ENCODE measurements at regions not wholly inside any gene's neighbourhood (a gene's known extent, or its start where the extent isn't known, plus 50 kb on each side); places are given as distances from the start of the nearest gene placed in this dataset.
"Not testable (repeated sequence)": the region's sequence is repeated elsewhere in the genome, so short reads cannot be mapped to it uniquely, and the experiment has no call there.

- not testable (repeated sequence) for DNase-seq (ENCODE audit: low read depth); H3K4me3 ChIP-seq (ENCODE audit: low read depth, low read length)
Observed at GRCh38 chr7:56697058-56697457, 435.2 kb downstream of the ZNF479 start.

- DNase-seq (ENCODE audit: low read depth), result no peak
- no peak overlapping the region for H3K4me3 ChIP-seq (ENCODE audit: low read depth, low read length)
Observed at GRCh38 chr7:56686276-56686859, 445.9 kb downstream of the ZNF479 start.

GRCh38 chr7:56639173-56639746 lies 493.0 kb downstream of the ZNF479 start:
- H3K4me3 ChIP-seq (ENCODE audit: low read depth, low read length), result no peak overlapping the region
- DNase-seq (ENCODE audit: low read depth), result no peak

DNA sequence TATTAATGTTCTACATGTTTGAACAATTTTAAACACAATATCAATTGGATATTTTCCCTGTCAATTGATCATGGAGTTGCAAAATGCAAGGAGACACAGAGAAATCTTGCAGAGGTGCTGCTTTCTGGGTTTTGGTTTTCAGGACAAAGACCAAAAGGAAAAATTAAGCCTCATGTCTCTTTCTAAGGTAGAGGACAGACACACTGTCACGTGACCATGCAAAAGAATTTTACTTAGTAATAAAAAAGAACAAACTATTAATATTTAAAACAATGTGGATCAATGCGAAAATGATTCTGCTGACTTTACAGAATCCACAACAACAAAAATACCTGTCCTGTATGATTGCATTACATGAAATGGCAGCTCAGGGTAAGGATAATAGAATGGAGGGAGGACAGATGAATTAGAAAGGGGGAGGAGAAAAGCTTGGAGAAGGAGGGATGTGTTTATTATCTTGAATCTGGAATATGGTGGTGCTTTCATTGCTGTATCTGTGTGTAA lies 493.7 kb upstream of the NUPR2 start:
- no peak for DNase-seq (ENCODE audit: low read depth)

GRCh38 chr7:56605146-56605545 lies 488.9 kb upstream of the NUPR2 start:
- no peak overlapping the region for H3K4me3 ChIP-seq (ENCODE audit: low read depth, low read length)
- no peak for DNase-seq (ENCODE audit: low read depth)

More for the DNA sequence above, 493.7 kb upstream of the NUPR2 start:
- H3K4me3 ChIP-seq (ENCODE audit: low read depth, low read length), result no peak overlapping the region

DNA sequence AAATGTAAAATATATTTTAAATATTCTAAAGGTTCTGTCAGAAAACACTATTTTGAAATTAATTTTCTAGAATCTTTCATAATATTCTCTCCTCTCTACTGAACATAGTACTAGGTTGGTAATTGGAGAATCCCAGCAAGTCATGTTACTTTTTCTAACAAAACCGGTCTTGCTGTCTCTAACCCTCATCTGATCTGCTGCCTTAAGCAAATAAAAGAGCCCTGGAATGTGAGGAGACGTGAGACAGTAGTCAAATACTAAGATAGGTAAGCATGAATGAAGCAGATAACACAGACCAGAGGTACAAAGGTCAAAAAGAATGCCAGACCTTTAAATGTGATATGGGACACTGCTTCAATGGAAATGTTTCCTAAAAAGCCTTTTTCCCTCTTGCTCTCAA lies 462.4 kb upstream of the NUPR2 start:
- DNase-seq (ENCODE audit: low read depth), result no peak
- no peak overlapping the region for H3K4me3 ChIP-seq (ENCODE audit: low read depth, low read length)

GRCh38 chr7:56570968-56571367 lies 454.8 kb upstream of the NUPR2 start:
- no peak overlapping the region for H3K4me3 ChIP-seq (ENCODE audit: low read depth, low read length)
- no peak for DNase-seq (ENCODE audit: low read depth)

DNA sequence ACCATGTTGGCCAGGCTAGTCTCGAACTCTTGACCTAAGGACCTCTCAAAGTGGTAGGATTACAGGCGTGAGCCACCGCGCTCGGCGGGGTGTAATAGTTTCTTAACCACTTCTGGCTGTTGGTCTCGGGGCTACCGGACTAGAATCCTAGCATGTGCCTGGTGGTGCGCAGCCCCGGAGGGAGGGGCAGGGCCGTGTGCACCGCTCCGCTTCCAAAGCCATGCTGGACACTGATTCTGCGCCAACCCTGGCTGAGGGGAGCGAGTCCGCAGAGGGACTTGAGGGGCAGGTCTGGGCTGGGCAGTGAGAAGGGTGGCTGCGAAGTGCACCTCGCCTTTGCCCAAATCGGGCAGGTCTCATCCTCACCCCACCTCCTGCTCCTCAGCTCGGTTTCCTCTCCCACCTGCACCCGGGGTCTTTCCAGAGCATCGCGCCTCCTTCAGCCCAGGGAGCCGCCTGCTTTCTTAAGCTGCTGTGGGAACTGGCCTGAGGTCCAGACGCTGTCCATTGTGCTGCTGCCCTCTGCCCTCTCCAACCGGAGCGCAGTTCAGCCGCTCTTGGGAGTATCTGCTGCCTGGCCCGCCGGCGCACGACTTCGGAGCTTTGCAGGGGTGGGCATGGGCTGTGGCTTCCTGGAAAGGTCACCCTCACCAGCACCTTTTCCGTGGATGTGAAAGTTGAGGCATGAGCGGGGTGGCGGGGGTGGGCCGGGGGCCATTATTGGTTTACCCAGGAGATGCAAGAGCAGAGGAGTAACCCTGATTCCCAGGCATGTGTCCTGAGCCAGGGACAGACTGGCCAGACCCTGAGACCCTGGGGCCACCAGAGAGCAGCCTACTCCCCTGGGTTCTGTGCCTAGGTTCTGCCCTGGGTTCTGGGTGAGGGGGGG lies 422.6 kb upstream of the NUPR2 start:
- no peak for DNase-seq (ENCODE audit: low read depth)
- no peak overlapping the region for H3K4me3 ChIP-seq (ENCODE audit: low read depth, low read length)

DNA sequence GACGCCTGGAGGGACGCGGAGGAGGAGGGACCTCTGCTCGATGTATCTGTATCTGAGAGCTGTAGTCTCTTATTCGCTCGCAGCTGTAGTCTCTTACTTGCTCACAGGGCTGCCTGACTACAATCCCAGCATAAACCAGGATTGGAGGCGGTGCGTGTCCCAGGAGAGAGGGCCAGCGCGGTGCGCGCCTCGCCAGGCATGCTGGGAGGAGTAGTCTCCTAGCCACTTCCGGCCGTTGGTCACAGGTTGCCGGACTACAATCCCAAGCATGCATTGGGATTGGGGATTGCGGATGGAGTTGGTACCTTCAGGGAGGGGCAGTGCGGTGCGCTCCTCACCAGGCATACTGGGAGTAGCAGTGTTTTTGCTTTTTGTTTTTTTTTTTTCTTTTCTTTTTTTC lies 421.7 kb upstream of the NUPR2 start:
- DNase-seq (ENCODE audit: low read depth), result no peak
- no peak overlapping the region for H3K4me3 ChIP-seq (ENCODE audit: low read depth, low read length)

DNA sequence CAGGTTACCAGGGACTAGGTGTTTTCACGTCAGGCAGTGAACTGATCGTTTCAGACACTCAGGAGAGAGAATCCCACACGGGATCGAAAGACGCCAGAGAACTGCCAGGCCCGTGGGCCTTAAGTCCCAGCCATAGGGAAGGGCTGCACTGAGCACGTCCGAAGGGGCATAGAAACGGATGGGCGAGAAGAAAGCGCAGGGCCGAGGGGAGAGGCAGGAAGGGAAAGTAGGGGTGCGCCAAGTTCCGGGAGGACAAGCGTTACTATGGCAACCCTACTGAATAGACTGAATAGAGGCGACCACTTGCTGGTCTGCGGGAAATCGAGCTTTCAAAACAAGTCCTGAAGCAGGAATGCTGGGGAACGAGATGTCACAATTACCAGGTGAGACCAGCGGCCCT lies 421.3 kb upstream of the NUPR2 start:
- no peak overlapping the region for H3K4me3 ChIP-seq (ENCODE audit: low read depth, low read length)
- no peak for DNase-seq (ENCODE audit: low read depth)

- DNase-seq (ENCODE audit: low read depth), result no peak
- H3K4me3 ChIP-seq (ENCODE audit: low read depth, low read length), result no peak overlapping the region
Observed at GRCh38 chr7:56495165-56495564, 378.9 kb upstream of the NUPR2 start.

GRCh38 chr7:56493704-56494450 lies 377.7 kb upstream of the NUPR2 start:
- no peak overlapping the region for H3K4me3 ChIP-seq (ENCODE audit: low read depth, low read length)
- no peak for DNase-seq (ENCODE audit: low read depth)

GRCh38 chr7:56493196-56493595 lies 377.0 kb upstream of the NUPR2 start:
- no peak overlapping the region for H3K4me3 ChIP-seq (ENCODE audit: low read depth, low read length)
- DNase-seq (ENCODE audit: low read depth), result no peak

GRCh38 chr7:56491636-56492425 lies 375.6 kb upstream of the NUPR2 start:
- H3K4me3 ChIP-seq (ENCODE audit: low read depth, low read length), result no peak overlapping the region
- no peak for DNase-seq (ENCODE audit: low read depth)

DNA sequence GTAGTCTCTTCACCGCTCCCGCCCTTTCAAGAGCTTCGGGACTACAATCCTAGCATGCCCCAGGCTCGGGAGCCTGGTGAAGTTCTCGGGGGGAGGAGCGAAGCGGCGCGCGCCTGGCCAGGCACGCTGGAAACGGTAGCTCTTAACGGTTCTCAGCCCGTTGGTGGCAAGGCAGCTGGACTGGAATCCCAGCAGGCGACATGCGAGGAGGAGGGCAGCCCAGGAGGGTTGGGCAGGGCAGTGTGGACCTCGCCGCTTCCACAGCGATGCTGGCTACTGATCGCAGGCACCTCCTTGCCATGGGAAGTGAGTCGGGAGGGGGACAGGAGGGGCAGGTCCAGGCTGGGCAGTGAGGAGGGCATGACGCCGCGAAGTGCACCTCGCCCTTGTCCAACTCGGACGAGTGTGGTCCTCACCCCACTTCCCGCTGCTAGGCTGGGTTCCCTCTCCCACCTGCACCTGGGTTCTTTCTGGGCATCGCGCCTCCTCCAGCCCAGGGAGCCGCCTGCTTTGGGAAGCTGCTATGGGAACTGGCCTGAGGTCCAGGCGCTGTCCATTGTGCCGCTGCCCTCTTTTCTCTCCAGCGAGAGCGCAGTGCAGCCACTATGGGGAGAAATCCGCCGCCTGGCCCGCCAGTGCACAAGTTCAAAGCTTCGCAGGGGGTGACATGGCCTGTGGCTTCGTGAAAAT lies 367.8 kb upstream of the NUPR2 start:
- DNase-seq (ENCODE audit: low read depth), result no peak
- H3K4me3 ChIP-seq (ENCODE audit: low read depth, low read length), result no peak overlapping the region

DNA sequence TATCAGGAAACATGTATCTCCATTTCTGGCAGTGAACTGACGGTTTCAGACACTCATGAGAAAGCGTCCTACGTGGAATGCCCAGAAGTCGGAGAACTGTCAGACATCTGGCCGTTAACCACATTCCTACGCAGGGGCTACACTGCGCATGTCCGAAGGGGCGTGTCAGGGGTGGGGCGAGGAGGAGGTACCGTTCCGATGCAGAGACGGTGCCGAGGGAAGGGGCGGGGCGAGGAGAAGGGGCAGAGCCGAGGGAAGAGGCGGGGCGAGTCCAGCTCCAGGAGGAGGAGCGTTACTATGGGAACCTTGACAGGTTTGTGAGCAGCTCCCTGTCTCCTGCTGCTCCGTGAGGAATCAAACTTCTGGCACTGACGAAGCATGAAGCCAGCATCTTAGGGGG lies 366.9 kb upstream of the NUPR2 start:
- no peak overlapping the region for H3K4me3 ChIP-seq (ENCODE audit: low read depth, low read length)
- DNase-seq (ENCODE audit: low read depth), result no peak

DNA sequence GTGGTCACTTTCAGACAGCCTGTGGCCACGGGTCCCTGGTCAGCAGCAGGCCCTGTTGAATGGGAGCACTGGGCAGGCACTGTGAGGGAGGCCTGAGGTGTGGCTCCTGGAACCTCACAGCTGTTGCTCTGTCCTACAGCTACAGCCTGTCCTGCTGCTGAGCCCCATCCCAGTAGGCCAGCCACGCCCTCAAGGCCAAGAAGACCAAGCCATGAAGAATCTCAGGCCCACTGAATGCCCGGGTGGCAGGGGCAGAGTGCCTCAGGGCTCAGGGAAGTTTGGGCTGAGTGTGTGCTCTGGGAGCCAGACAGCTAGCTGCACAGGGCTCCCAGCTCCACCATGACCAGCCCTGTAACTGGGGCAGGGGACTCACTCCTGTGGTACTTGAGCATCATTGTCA lies 363.5 kb upstream of the NUPR2 start:
- DNase-seq (ENCODE audit: low read depth), result no peak
- H3K4me3 ChIP-seq (ENCODE audit: low read depth, low read length), result no peak overlapping the region

DNA sequence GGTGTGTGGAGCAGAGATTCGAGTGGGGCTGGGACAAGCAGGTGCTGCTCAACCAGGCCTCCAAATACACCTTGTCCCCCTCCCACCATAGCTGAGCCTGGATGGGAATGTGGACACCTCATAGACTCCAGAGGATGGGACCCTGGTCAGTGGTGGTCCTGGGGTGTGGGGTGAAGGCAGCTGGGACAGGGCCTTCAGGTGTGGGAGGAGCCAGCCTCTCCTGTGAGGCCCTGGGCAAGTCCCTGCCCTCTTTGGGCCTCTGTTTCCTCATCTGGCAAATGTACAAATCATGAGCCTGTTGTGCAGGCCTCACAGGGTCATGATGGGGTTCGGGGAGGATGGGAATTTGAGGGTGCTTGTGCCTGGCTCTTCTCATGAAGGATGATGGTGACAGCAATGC lies 362.9 kb upstream of the NUPR2 start:
- no peak for DNase-seq (ENCODE audit: low read depth)
- H3K4me3 ChIP-seq (ENCODE audit: low read depth, low read length), result no peak overlapping the region

GRCh38 chr7:56474271-56474670 lies 358.1 kb upstream of the NUPR2 start:
- no peak overlapping the region for H3K4me3 ChIP-seq (ENCODE audit: low read depth, low read length)
- no peak for DNase-seq (ENCODE audit: low read depth)

Data from skeletal muscle cell (primary cell).